T-helper 1 cell treated with Interleukin-12 subunit alpha and Interleukin-12 subunit beta and Interleukin-4 antibody, amounts not matched to agents 30 μg/mL and 1 μg/mL, for 36 hours (primary cell): ENCODE measurements at regions not wholly inside any gene's neighbourhood (a gene's known extent, or its start where the extent isn't known, plus 50 kb on each side); places are given as distances from the start of the nearest gene placed in this dataset.
"Not testable (repeated sequence)": the region's sequence is repeated elsewhere in the genome, so short reads cannot be mapped to it uniquely, and the experiment has no call there.

Source experiments
- H3K27ac Mint-ChIP-seq: one replicate; pipeline ENCODE4 v1.8.0; 2021; ENCODE audit warnings: mild to moderate bottlenecking, mixed read lengths
- H3K27me3 Mint-ChIP-seq: one replicate; pipeline ENCODE4 v1.8.0; 2021; ENCODE audit warnings: low read depth, mixed read lengths
- H3K36me3 Mint-ChIP-seq: one replicate; pipeline ENCODE4 v1.8.0; 2021; ENCODE audit warnings: low read depth, mixed read lengths
- H3K4me1 Mint-ChIP-seq: one replicate; pipeline ENCODE4 v1.8.0; 2021; ENCODE audit warnings: low read depth, mixed read lengths
- H3K4me3 Mint-ChIP-seq: one replicate; pipeline ENCODE4 v1.8.0; 2021; ENCODE audit warnings: mild to moderate bottlenecking, moderate library complexity, mixed read lengths
- H3K9me3 Mint-ChIP-seq: one replicate; pipeline ENCODE4 v1.8.0; 2021; ENCODE audit warnings: mixed read lengths

DNA sequence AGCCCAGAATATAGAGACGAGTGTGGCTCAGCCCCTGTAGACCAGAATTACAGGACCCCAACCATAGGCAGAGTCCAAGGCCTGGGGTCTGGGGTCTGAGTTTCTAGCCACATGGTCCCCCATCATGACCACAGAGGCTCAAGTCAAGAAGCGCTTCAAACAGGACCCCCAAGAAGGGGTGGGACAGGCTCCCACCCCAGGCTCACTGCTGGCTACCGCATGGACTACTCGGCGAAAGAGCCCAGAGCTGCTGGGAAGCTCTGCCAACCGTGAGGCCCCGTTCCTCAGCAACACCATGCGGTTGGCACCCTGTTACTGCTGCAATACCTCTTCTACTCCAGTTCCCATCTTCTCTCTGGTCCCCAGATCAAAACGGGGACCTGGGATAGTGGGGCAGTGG, 254.8 kb downstream of the TEX29 start:
- Mint-ChIP-seq H3K4me3 (no peak overlapping the region), H3K27me3 (no peaks in the 10 kb centered on the region), H3K36me3 (peaks cover 2% of the 10 kb centered on the region), H3K27ac (no peak overlapping the region), H3K4me1 (no peaks in the 10 kb centered on the region), H3K9me3 (peaks cover 26% of the 10 kb centered on the region)

DNA sequence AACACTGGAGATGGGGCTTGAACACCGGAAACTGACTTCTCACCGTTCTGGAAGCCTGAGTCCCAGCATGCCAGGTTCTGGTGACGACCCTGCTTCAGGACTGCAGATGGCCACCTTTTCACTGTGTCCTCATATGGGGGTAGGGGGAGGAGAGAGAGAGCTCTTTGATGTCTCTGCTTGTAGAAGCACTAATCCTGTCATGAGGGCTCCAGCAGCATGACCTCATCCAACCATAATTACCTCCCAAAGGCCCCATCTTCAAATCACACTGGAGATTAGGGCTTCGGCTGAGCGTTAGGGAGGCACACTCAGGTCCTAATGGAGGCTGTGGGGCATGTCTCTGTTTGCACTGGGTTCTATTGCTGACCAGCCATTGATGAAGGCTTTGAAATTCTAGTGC, 255.3 kb downstream of the TEX29 start:
- Mint-ChIP-seq H3K4me1 (no peaks in the 10 kb centered on the region), H3K4me3 (no peak overlapping the region), H3K27ac (no peak overlapping the region), H3K36me3 (peaks cover 2% of the 10 kb centered on the region), H3K27me3 (no peaks in the 10 kb centered on the region), H3K9me3 (peaks cover 26% of the 10 kb centered on the region)

DNA sequence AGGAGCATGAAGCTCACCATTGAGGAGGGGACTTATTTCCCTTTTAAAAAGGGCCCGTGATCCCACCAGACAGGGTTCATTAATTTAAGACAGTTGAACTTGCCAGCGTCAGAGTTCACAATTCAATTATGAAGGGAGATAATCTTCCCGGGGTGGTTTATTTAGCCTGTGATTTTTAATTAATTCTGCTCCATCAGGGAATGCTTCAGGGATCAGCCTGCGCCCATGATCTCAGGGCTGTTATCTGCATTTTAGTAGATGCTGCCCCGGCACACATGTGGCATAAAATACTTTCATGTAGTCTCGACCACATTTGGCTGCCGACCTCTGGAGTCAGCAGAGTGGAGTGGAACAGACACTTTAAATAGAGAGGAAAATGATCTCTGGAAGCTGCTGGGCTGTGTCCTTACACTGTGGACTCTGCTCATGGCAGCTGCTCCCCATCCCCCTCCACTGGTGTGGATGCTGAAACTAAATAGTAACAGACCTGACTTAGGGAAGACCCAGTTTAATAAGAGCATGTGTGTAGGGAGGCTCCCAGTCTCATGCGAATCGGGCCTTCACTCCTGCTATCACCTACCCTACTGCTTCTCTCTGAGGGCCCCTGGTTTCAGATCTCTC, 256.9 kb downstream of the TEX29 start:
- Mint-ChIP-seq H3K4me1 (no peaks in the 10 kb centered on the region), H3K27ac (no peak overlapping the region), H3K27me3 (no peaks in the 10 kb centered on the region), H3K4me3 (no peak overlapping the region), H3K36me3 (peaks cover 2% of the 10 kb centered on the region), H3K9me3 (peaks cover 26% of the 10 kb centered on the region)

GRCh38 chr13:111577956-111578605, 257.6 kb downstream of the TEX29 start:
- H3K4me3 Mint-ChIP-seq = no peak overlapping the region
- no peaks in the 10 kb centered on the region for H3K27me3 Mint-ChIP-seq
- peaks cover 26% of the 10 kb centered on the region for H3K9me3 Mint-ChIP-seq
- peaks cover 2% of the 10 kb centered on the region for H3K36me3 Mint-ChIP-seq
- no peaks in the 10 kb centered on the region for H3K4me1 Mint-ChIP-seq
- H3K27ac Mint-ChIP-seq = no peak overlapping the region

DNA sequence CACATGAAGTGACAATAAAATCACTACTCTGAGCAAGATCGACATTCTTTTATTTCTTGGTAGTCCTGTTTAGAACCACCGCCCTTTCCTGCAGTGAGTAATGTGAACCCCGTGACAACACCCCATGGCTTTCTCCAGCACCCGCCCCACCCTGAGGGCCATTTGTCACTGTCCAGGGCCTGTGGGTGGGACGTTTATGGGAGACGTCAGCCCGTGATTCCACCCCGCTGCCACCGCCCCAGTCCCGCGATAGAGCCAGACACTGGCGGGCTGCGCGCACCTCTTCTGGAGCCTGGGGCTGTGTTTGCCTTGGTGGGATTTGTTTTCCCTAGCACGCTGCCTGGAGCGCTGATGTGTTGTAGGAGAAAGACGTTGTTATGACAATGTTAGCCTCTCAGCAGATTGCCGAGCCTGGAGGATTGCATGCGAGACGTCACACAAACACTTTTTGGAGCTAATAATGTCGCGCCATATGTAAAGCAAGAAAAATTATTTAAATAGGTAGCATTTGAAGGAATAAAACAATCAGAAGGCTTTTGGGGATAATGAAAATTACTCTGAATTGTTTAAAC, 263.7 kb downstream of the TEX29 start:
- Mint-ChIP-seq H3K4me3 (no peak overlapping the region), H3K27ac (no peak overlapping the region), H3K4me1 (no peaks in the 10 kb centered on the region)

DNA sequence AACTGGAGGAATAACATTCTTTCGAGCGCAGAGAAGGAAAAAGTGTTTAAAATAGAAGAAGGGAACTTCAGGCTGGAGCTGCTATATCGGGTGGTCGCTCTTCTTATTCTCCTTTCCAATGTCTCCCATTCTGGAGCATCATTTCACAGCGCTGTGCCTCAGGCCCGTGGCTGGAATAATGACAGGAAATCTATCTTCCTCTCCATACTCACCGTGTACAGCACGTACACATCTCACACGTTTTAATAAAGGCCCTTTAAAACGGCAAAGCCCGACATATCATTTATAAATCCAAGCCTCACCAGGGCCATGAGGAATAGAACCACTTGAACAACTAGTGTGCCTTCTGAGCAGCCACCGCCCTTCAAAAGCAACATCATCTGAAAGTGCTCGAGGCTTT, 264.4 kb downstream of the TEX29 start:
- Mint-ChIP-seq H3K36me3 (no peaks in the 10 kb centered on the region), H3K27ac (no peak overlapping the region)

More for the DNA sequence above, 263.7 kb downstream of the TEX29 start:
- H3K9me3 Mint-ChIP-seq = peaks cover 8% of the 10 kb centered on the region
- H3K27me3 Mint-ChIP-seq = no peaks in the 10 kb centered on the region
- H3K36me3 Mint-ChIP-seq = no peaks in the 10 kb centered on the region

GRCh38 chr13:111586291-111586690, 265.8 kb downstream of the TEX29 start:
- no peaks in the 10 kb centered on the region for H3K4me1 Mint-ChIP-seq
- H3K36me3 Mint-ChIP-seq = no peaks in the 10 kb centered on the region
- no peak overlapping the region for H3K4me3 Mint-ChIP-seq
- no peak overlapping the region for H3K27ac Mint-ChIP-seq
- H3K9me3 Mint-ChIP-seq = peaks cover 3% of the 10 kb centered on the region
- no peaks in the 10 kb centered on the region for H3K27me3 Mint-ChIP-seq

More for the DNA sequence above, 264.4 kb downstream of the TEX29 start:
- Mint-ChIP-seq H3K4me3 (no peak overlapping the region), H3K27me3 (no peaks in the 10 kb centered on the region), H3K4me1 (no peaks in the 10 kb centered on the region), H3K9me3 (peaks cover 2% of the 10 kb centered on the region)

DNA sequence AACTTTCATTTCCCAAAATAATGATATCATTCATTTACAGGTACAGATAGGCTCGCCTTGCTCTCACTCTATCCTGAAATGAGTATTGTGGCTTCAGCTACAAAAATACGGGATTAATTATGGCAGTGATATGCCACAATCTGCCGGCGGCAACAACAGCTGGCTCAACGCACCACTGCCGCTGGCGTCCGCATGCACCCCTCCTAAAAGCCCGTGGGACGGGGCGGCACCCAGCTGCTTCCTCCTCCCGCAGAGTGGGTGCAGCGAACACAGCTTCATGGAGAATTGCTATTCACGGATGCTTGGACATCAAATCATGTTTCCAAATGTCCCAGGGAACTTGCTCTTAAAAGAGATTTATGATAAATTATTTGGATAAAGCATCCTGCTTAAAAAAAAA, 266.8 kb downstream of the TEX29 start:
- Mint-ChIP-seq H3K36me3 (no peaks in the 10 kb centered on the region), H3K4me1 (no peaks in the 10 kb centered on the region), H3K4me3 (no peak overlapping the region), H3K27ac (no peak overlapping the region), H3K27me3 (no peaks in the 10 kb centered on the region), H3K9me3 (peaks cover 3% of the 10 kb centered on the region)

- Mint-ChIP-seq H3K9me3 (peaks cover 3% of the 10 kb centered on the region), H3K27me3 (no peaks in the 10 kb centered on the region), H3K4me1 (no peaks in the 10 kb centered on the region), H3K4me3 (no peak overlapping the region), H3K36me3 (no peaks in the 10 kb centered on the region), H3K27ac (no peak overlapping the region)
Observed at GRCh38 chr13:111589321-111589720, 268.9 kb downstream of the TEX29 start.

DNA sequence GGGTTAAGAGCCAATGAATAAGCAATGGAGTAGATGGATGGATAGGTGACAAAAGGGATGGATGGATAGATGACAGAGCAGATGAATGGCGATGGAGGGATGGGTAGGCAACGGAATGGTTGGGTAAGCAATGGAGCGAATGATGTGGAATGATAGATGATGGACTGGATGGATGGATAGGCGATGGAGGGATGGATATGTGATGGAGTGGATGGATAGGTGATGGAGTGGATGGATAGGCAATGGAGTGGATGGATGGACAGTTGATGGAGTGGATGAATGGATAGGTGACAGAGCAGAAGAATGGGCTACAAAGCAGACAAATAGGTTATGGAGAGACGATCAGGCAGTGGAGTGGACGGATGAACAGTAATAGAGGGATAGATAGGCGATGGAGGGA, 269.6 kb downstream of the TEX29 start:
- Mint-ChIP-seq H3K4me3 (no peak overlapping the region), H3K9me3 (peaks cover 3% of the 10 kb centered on the region), H3K27me3 (no peaks in the 10 kb centered on the region), H3K27ac (no peak overlapping the region), H3K4me1 (no peaks in the 10 kb centered on the region), H3K36me3 (no peaks in the 10 kb centered on the region)

DNA sequence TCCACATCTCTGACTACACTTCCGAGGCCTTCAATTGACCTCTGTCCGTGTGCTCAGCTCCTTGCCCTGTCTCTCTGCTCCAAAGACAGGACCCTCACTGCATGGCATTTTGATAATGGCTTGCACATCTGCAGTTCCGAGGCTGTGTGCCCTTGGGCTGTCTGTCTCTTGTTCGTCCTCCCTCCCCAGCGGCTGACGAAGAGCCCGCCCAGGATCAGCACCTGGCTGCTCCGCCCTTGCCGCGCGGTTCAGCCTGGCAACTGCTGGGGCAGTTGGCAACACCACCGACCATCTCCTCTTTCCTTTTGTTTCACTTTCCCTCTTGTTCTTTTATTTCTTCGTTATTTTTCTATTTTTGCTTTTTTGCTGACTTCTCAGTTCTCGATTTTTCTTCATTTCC, 270.4 kb downstream of the TEX29 start:
- no peak overlapping the region for H3K27ac Mint-ChIP-seq

GRCh38 chr13:111593490-111593889, 273.0 kb downstream of the TEX29 start:
- not testable (repeated sequence) for H3K36me3 Mint-ChIP-seq, H3K9me3 Mint-ChIP-seq, H3K4me3 Mint-ChIP-seq, H3K4me1 Mint-ChIP-seq, H3K27me3 Mint-ChIP-seq, H3K27ac Mint-ChIP-seq

More for the DNA sequence above, 270.4 kb downstream of the TEX29 start:
- no peaks in the 10 kb centered on the region for H3K36me3 Mint-ChIP-seq
- peaks cover 3% of the 10 kb centered on the region for H3K9me3 Mint-ChIP-seq
- no peaks in the 10 kb centered on the region for H3K27me3 Mint-ChIP-seq
- H3K4me1 Mint-ChIP-seq = no peaks in the 10 kb centered on the region
- H3K4me3 Mint-ChIP-seq = no peak overlapping the region

DNA sequence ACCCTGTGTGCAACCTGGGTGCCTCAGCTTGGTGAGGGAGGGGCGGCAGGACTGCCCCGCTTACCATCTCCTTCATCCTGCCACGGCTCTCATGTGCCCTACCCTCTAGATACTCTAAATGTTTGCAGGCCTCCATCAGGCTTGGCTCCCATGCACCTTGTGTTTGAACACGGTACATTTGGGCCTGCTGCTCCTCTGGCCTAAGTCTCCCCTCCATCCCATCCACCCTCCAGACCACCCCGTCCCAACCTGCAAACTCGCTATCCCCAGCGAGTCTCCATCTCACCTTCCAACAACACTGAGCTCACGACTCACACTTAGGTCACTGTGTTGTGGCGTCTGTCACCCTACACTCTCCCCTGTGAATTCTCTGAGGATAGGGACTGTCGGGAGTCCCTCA, 274.2 kb downstream of the TEX29 start:
- no peak overlapping the region for H3K4me3 Mint-ChIP-seq
- H3K4me1 Mint-ChIP-seq = no peaks in the 10 kb centered on the region
- H3K27me3 Mint-ChIP-seq = no peaks in the 10 kb centered on the region
- H3K36me3 Mint-ChIP-seq = no peaks in the 10 kb centered on the region
- no peak overlapping the region for H3K27ac Mint-ChIP-seq
- H3K9me3 Mint-ChIP-seq = peaks cover 3% of the 10 kb centered on the region

GRCh38 chr13:111595276-111595675, 274.8 kb downstream of the TEX29 start:
- Mint-ChIP-seq H3K9me3 (peaks cover 3% of the 10 kb centered on the region), H3K4me3 (no peak overlapping the region), H3K27ac (no peak overlapping the region), H3K27me3 (no peaks in the 10 kb centered on the region), H3K4me1 (no peaks in the 10 kb centered on the region), H3K36me3 (no peaks in the 10 kb centered on the region)

DNA sequence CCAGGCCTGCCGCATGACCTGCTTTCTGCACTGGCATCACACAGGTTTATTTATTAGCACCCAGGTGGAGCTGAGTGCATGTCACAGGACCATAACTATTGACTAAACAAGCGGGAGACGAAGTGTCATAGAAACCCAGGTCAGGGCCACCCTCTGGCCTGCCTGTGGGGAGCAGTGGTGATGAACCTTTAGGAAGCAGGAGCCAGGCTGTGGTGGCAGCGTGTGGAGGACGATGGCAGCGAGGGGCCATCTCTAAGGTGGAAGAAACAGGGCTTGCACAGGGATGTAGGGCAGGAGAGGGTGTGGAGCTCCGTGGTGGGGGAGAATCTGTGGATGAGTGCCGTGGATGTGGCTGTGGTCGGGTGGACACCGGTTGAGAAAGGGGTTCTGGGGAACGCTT, 275.3 kb downstream of the TEX29 start:
- Mint-ChIP-seq H3K27ac (no peak overlapping the region), H3K27me3 (no peaks in the 10 kb centered on the region), H3K4me3 (no peak overlapping the region), H3K4me1 (no peaks in the 10 kb centered on the region), H3K9me3 (peaks cover 3% of the 10 kb centered on the region), H3K36me3 (no peaks in the 10 kb centered on the region)
